BLaER1 (cell line): ENCODE measurements at regions not wholly inside any gene's neighbourhood (a gene's known extent, or its start where the extent isn't known, plus 50 kb on each side); places are given as distances from the start of the nearest gene placed in this dataset.

ENCODE experiments used
- H3K27ac ChIP-seq: shearing (Covaris generic); formaldehyde crosslinking; 2 replicates; pipeline ENCODE4 v1.8.1; 2022
- H3K27me3 ChIP-seq: shearing (Covaris generic); formaldehyde crosslinking; 2 replicates; pipeline ENCODE4 v1.8.1; 2022
- H3K36me3 ChIP-seq: shearing (Covaris generic); formaldehyde crosslinking; 2 replicates; pipeline ENCODE4 v1.8.1; 2022
- H3K4me1 ChIP-seq: shearing (Covaris generic); formaldehyde crosslinking; 2 replicates; pipeline ENCODE4 v1.8.1; 2022
- H3K4me2 ChIP-seq: shearing (Covaris generic); formaldehyde crosslinking; 2 replicates; pipeline ENCODE4 v1.8.1; 2022
- H3K4me3 ChIP-seq: shearing (Covaris generic); formaldehyde crosslinking; 2 replicates; pipeline ENCODE4 v1.8.1; 2022
- H3K9ac ChIP-seq: shearing (Covaris generic); formaldehyde crosslinking; 2 replicates; pipeline ENCODE4 v1.8.1; 2022
- H3K9me3 ChIP-seq: shearing (Covaris generic); formaldehyde crosslinking; 2 replicates; pipeline ENCODE4 v1.8.1; 2022
- H4K20me1 ChIP-seq: shearing (Covaris generic); formaldehyde crosslinking; 2 replicates; pipeline ENCODE4 v1.8.1; 2022
- Cebpa-rat ChIP-seq: shearing (Covaris generic); IDR thresholded peaks from 2 replicates; pipeline ENCODE4 v1.8.1; 2022

DNA sequence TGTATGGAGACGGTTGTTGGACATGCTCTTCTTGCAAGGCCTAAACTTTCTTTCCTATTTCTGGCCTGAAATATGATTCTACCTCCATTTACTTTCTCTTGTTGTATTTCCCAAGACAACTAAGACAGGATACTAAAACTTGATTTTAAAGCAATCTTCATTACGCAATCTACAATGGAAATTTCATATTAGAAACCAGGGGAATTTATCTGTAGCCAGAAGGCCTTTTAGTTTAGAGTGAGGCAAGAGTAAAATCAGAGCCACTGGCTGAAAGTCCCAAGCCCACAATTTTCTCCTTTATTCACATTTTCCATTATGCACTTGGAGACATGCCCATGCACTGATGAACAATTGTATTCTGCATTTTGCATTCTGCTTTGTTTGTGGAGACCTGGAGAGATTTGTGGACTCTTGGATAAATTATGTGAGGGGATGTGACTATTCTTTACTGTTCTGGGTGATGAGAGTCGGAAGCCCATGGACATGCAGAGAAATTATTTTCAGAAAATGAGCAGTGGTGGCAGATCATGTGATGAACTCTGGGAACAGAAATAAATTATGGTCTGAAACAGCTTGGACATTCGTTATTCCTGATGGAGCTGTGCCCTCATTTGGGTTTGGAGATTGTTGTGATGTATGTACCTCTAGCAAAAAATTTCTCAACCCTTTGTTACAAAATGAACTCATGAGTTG is 336.8 kb downstream of the SEC16B start:
- Histone ChIP-seq H3K9ac (no peak overlapping the region), H3K9me3 (no peaks in the 10 kb centered on the region), H3K4me3 (no peak overlapping the region), H3K36me3 (no peaks in the 10 kb centered on the region), H3K4me1 (no peaks in the 10 kb centered on the region), H3K4me2 (no peak overlapping the region), H3K27me3 (no peaks in the 10 kb centered on the region), H4K20me1 (no peaks in the 10 kb centered on the region), H3K27ac (no peak overlapping the region)
- no peak; the same call in 1 of the 2 replicates for TF ChIP-seq Cebpa-rat

DNA sequence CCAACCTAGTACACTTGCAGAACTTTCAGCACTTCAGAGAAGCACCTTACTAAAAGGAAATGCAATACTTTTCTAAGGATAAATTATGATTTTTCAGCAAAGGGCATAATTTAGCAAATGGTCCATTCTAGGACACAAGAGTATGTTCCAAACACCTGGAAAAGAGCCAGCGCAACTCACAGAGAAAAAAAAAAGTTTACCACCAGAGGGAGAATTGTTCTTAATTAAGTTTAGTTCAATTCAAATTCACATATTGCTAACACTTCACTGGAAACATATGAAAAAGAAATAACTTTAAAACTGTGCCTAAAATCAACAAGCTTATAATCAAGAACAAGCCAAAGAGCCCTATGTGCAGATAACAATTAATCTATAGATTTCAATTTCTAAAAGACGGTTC is 338.1 kb downstream of the SEC16B start:
- Histone ChIP-seq H3K27ac (no peak overlapping the region), H3K4me1 (no peaks in the 10 kb centered on the region), H4K20me1 (no peaks in the 10 kb centered on the region), H3K36me3 (no peaks in the 10 kb centered on the region), H3K9ac (no peak overlapping the region), H3K27me3 (no peaks in the 10 kb centered on the region), H3K4me3 (no peak overlapping the region), H3K4me2 (no peak overlapping the region), H3K9me3 (no peaks in the 10 kb centered on the region)
- no peak for TF ChIP-seq Cebpa-rat

DNA sequence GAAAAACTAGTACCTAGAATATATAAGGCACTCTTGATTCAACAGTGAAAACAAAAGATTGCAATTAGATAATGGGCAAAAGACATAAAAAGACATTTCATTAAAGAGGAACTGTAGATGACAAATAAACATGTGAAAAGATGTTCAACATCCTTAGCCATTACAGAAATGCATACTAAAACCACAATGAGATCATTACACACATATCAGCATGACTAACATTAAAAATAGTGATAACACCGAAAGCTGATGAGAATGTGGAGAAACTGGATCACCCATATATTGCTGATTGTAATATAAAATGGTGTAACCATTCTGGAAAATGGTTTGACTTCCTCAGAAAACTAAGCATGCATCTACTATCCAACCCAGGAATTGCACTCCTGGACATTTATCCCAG is 340.3 kb downstream of the SEC16B start:
- H3K4me2 ChIP-seq: no peak overlapping the region
- no peak for TF ChIP-seq Cebpa-rat
- no peaks in the 10 kb centered on the region for H3K9me3 ChIP-seq
- H3K4me1 ChIP-seq: no peaks in the 10 kb centered on the region
- H3K27me3 ChIP-seq: no peaks in the 10 kb centered on the region
- no peak overlapping the region for H3K4me3 ChIP-seq
- no peak overlapping the region for H3K9ac ChIP-seq
- no peaks in the 10 kb centered on the region for H3K36me3 ChIP-seq
- H3K27ac ChIP-seq: no peak overlapping the region
- no peaks in the 10 kb centered on the region for H4K20me1 ChIP-seq

DNA sequence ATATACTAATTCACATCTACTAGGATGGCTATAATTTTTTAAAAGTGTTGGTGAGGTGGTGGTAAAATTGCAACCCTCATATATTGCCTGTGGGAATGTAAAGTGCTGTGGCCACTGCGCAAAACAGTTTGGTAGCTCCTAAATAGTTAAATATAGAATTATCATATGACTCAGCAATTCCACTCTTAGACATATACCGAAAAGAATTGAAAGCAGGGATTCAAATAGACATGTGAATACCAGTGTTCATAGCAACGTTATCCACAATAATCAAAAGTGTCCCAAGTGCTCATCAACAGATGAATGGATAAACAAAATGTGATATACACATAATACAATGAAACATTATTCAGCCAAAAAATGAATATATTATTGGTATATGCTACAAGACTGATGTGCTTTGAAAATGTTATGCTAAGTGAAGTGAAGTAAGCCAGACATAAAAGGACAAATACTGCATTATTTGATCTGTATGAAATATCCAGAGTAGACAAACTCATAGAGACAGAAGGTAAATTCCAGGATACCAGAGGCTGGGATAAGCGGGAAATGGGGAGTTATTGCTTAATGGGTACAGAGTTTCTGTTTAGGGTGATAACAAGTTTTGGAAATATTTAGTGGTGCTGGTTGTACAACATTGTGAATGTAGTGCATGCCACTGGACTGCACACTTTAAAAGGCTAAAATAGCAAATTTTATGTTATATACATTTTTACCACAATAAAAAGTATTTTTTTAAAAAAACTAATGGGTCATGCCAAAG is 342.5 kb downstream of the SEC16B start:
- Histone ChIP-seq H3K4me1 (no peaks in the 10 kb centered on the region), H3K27me3 (no peaks in the 10 kb centered on the region), H4K20me1 (no peaks in the 10 kb centered on the region), H3K27ac (no peak overlapping the region), H3K4me2 (no peak overlapping the region), H3K9ac (no peak overlapping the region), H3K9me3 (no peaks in the 10 kb centered on the region), H3K4me3 (no peak overlapping the region), H3K36me3 (no peaks in the 10 kb centered on the region)
- no peak for TF ChIP-seq Cebpa-rat

DNA sequence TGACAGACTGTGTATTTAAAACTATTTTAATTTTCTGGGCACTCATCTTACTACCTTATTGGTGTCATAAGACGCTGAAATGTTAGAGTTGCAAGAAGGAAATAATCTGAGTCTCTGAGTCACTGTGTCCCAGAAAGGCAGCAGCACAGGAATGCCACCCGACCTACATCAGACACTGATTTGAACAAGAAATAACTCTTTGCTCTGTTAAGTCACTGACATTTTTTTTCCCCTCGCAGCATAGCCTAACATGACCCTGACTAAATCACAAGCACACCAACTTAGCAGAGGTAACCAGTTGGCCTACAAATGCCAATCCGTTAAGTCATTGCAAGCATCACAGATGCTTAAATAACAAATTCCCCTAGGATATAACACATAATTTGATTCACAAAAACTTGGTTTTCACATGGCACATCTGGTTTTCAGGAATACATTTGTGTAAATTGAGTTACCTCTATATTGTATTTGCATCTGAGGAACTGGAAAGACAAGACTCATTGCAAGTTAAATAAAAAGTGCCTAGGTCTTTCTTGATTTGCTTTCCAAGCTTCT is 349.1 kb downstream of the SEC16B start:
- Histone ChIP-seq H3K27me3 (no peaks in the 10 kb centered on the region), H3K27ac (no peak overlapping the region), H3K4me3 (no peak overlapping the region), H4K20me1 (no peaks in the 10 kb centered on the region), H3K4me1 (no peaks in the 10 kb centered on the region), H3K9me3 (no peaks in the 10 kb centered on the region), H3K36me3 (no peaks in the 10 kb centered on the region), H3K9ac (no peak overlapping the region), H3K4me2 (no peak overlapping the region)
- TF ChIP-seq Cebpa-rat: no peak

DNA sequence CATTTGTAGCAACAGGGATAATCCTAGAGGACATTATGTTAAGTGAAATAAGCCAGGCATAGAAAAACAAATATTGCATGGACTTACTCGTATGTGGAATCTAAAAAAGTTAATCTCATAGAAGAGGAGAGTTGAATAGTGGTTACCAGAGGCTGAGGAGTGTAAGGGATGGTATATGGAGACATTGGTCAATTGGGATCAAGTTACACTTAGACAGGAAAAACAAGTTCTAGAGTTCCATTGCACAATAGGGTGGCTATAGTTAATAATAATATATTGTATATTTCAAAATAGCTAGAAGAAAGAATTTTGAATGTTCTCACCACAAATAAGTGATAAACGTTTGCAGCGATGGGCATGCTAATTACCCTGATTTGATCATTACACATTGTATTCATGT is 354.6 kb downstream of the SEC16B start:
- no peak overlapping the region for H3K4me3 ChIP-seq
- no peak overlapping the region for H3K4me2 ChIP-seq
- no peak overlapping the region for H3K9ac ChIP-seq
- H3K27ac ChIP-seq: no peak overlapping the region
- no peaks in the 10 kb centered on the region for H3K27me3 ChIP-seq
- no peaks in the 10 kb centered on the region for H3K9me3 ChIP-seq
- peaks cover 23% of the 10 kb centered on the region for H3K4me1 ChIP-seq
- no peaks in the 10 kb centered on the region for H4K20me1 ChIP-seq
- TF ChIP-seq Cebpa-rat: no peak
- H3K36me3 ChIP-seq: no peaks in the 10 kb centered on the region

DNA sequence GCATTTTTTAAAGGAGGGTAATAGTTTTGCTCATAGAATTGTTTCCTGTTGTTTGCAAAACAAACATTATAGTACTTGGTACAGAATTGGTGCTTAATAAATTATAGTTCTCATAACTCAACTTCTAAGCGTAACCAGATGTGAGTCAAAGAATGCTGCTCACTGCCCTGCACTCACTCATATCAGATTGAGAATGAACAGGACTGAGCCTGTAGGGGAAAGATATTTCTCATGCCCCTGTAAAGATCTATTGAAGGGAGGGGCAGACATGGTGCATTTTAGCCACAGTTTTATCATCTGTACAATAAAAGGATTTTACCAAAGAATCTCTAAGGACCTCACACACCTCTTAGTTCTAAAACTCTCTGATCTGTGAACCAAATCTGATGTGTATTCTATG is 358.5 kb downstream of the SEC16B start:
- no peak overlapping the region for H3K27ac ChIP-seq

DNA sequence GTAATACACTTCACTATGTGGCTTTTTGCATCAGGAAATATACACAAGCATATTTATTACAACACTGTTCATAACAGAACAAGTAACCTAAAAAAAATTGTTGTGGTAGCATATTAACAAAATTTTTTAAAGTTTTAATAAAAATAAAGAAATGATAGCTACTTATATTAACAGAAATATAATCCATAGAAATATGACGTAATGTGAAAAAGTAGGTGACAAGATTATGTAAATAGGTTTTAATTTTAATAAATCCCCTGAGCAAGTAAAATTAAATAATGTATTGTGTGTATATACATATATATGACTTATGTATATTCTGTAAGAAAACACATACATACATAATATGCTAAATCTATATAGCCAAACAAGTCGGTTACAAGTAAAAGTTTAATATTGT is 359.9 kb downstream of the SEC16B start:
- no peak overlapping the region for H3K9ac ChIP-seq
- H3K27ac ChIP-seq: no peak overlapping the region
- TF ChIP-seq Cebpa-rat: no peak
- H3K4me2 ChIP-seq: no peak overlapping the region
- H3K4me1 ChIP-seq: peaks cover 23% of the 10 kb centered on the region
- no peaks in the 10 kb centered on the region for H4K20me1 ChIP-seq
- no peaks in the 10 kb centered on the region for H3K9me3 ChIP-seq
- H3K36me3 ChIP-seq: no peaks in the 10 kb centered on the region
- H3K4me3 ChIP-seq: no peak overlapping the region
- H3K27me3 ChIP-seq: no peaks in the 10 kb centered on the region

More for the DNA sequence above, 358.5 kb downstream of the SEC16B start:
- Histone ChIP-seq H3K4me3 (no peak overlapping the region), H3K9ac (no peak overlapping the region), H3K9me3 (no peaks in the 10 kb centered on the region), H3K4me1 (peaks cover 23% of the 10 kb centered on the region), H3K27me3 (no peaks in the 10 kb centered on the region), H3K4me2 (peak overlapping the region; percentile 46), H3K36me3 (no peaks in the 10 kb centered on the region), H4K20me1 (no peaks in the 10 kb centered on the region)
- no peak for TF ChIP-seq Cebpa-rat

DNA sequence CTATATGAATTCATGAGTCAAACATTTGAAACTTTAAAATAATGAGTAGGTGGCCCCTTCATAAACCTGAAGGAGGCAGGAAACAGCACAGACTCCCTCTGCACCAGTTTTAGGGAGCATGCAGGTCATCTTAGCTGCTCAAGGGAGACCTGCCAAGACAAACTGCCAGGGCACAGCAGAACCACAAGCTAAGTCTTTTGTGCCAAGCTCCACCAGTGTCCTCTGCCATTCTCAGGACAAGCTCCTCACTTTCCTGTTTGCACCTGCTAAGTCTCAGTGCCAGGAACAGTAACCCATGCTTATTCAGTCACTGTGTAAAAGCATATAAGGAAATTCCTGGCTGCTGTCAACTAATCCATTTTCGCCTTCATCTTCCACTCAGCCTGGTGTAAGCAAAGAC is 368.9 kb downstream of the SEC16B start:
- H3K4me1 ChIP-seq: no peaks in the 10 kb centered on the region
- no peaks in the 10 kb centered on the region for H3K9me3 ChIP-seq
- H3K36me3 ChIP-seq: no peaks in the 10 kb centered on the region
- no peak overlapping the region for H3K4me2 ChIP-seq
- H3K9ac ChIP-seq: no peak overlapping the region
- no peak for TF ChIP-seq Cebpa-rat
- no peak overlapping the region for H3K4me3 ChIP-seq
- H4K20me1 ChIP-seq: no peaks in the 10 kb centered on the region
- no peak overlapping the region for H3K27ac ChIP-seq
- no peaks in the 10 kb centered on the region for H3K27me3 ChIP-seq

DNA sequence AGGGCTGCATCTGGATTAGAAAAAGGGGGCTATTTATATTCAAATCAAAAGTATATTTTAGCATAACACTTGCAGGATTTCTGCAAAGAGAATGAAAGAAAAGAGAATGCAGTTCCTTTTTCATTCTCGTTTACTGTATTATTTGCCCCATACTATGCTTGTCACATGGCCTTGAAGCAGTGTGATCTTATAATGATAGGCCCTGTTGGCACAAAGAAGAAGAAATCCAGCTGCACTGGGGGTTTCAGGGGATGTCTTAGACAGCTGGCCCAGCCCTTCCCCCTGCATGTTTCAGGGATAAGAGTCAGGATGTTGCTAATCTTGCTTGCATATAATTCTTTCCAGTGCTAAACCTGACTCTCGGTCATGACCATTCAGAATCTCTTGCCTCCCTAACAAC is 369.5 kb downstream of the SEC16B start:
- TF ChIP-seq Cebpa-rat: no peak
- H3K36me3 ChIP-seq: no peaks in the 10 kb centered on the region
- no peaks in the 10 kb centered on the region for H3K27me3 ChIP-seq

More for the DNA sequence above, 369.5 kb downstream of the SEC16B start:
- no peaks in the 10 kb centered on the region for H3K4me1 ChIP-seq
- H3K4me3 ChIP-seq: no peak overlapping the region
- H3K27ac ChIP-seq: no peak overlapping the region
- no peaks in the 10 kb centered on the region for H3K9me3 ChIP-seq
- no peaks in the 10 kb centered on the region for H4K20me1 ChIP-seq
- no peak overlapping the region for H3K4me2 ChIP-seq
- H3K9ac ChIP-seq: no peak overlapping the region
